IMR-90 (cell line): ENCODE measurements at regions not wholly inside any gene's neighbourhood (a gene's known extent, or its start where the extent isn't known, plus 50 kb on each side); places are given as distances from the start of the nearest gene placed in this dataset.

Experiments
- ATAC-seq: fragments of 200-7000 bp; cut with Tn5 transposase; 2 replicates; pipeline ENCODE4 v1.9.1; 2020; ENCODE audit warnings: low read depth, mild to moderate bottlenecking, moderate library complexity
- BruUV-seq: library from RNA; stranded (reverse); fragments of 400-500 nt; replicated peaks from 2 replicates; lab custom pipeline; 2021; lab: Mats Ljungman, UMichigan
- CTCF ChIA-PET: fragments of 300-600 bp; formaldehyde crosslinking; extraction: SDS; loops from one replicate; lab custom pipeline; 2021; ENCODE audit warnings: antibody characterized with exemption; lab: Yijun Ruan, JAX
- POLR2A ChIA-PET: fragments of 300-600 bp; sonication (Branson Sonifier 250); formaldehyde crosslinking; loops from one replicate; lab custom pipeline; 2022; ENCODE audit warnings: antibody characterized with exemption; ENCODE audit not compliant: unreplicated experiment; lab: Charles Lee
- DNase-seq: peaks from one replicate; pipeline ENCODE4 v3.0.0; 2013
- H2AFZ ChIP-seq: replicated peaks from 2 replicates; pipeline ENCODE3; 2013; ENCODE audit warnings: low read length, mild to moderate bottlenecking; ENCODE audit not compliant: poor library complexity
- H2AK5ac ChIP-seq: 2 replicates; pipeline ENCODE4 v1.6.1; 2013; ENCODE audit warnings: low read depth, low read length, inconsistent platforms
- H2AK9ac ChIP-seq: replicated peaks from 2 replicates; pipeline ENCODE3; 2013; ENCODE audit warnings: mild to moderate bottlenecking, low read depth, low read length, moderate library complexity; ENCODE audit not compliant: poor library complexity
- H2BK120ac ChIP-seq: 2 replicates; pipeline ENCODE4 v1.6.1; 2013; ENCODE audit warnings: low read depth, low read length, inconsistent platforms
- H2BK15ac ChIP-seq: 3 replicates; pipeline ENCODE4 v1.6.1; 2013; ENCODE audit warnings: low read depth, low read length, inconsistent platforms
- H2BK20ac ChIP-seq: 2 replicates; pipeline ENCODE4 v1.6.1; 2013; ENCODE audit warnings: low read depth, mild to moderate bottlenecking, inconsistent platforms, low read length, moderate library complexity
- H2BK5ac ChIP-seq: 2 replicates; pipeline ENCODE4 v1.6.1; 2013; ENCODE audit warnings: mild to moderate bottlenecking, low read depth, low read length, inconsistent platforms; ENCODE audit not compliant: poor library complexity, severe bottlenecking
- H3K14ac ChIP-seq: replicated peaks from 2 replicates; pipeline ENCODE4 v1.6.1; 2013; ENCODE audit warnings: low read depth, low read length, inconsistent platforms
- H3K18ac ChIP-seq: 2 replicates; pipeline ENCODE4 v1.6.1; 2013; ENCODE audit warnings: low read depth, low read length, control low read depth
- H3K23ac ChIP-seq: 2 replicates; pipeline ENCODE4 v1.6.1; 2013; ENCODE audit warnings: low read depth, low read length, inconsistent platforms
- H3K27ac ChIP-seq: 2 replicates; pipeline ENCODE4 v1.5.1; 2013; ENCODE audit warnings: mild to moderate bottlenecking, control low read depth, low read length; ENCODE audit not compliant: insufficient read depth
- H3K27me3 ChIP-seq: 2 replicates; pipeline ENCODE4 v1.6.1; 2013; ENCODE audit warnings: low read length; ENCODE audit not compliant: control insufficient read depth, insufficient read depth
- H3K36me3 ChIP-seq: 2 replicates; pipeline ENCODE4 v1.6.1; 2013; ENCODE audit warnings: low read length, mixed read lengths; ENCODE audit not compliant: control insufficient read depth, insufficient read depth
- H3K4ac ChIP-seq: 2 replicates; pipeline ENCODE4 v1.6.1; 2013; ENCODE audit warnings: low read depth, low read length, inconsistent platforms
- H3K4me1 ChIP-seq: 2 replicates; pipeline ENCODE4 v1.6.1; 2013; ENCODE audit warnings: low read length, mixed read lengths; ENCODE audit not compliant: control insufficient read depth, insufficient read depth
- H3K4me2 ChIP-seq: 2 replicates; pipeline ENCODE4 v1.6.1; 2013; ENCODE audit warnings: low read depth, mild to moderate bottlenecking, control low read depth, low read length, moderate library complexity
- H3K4me3 ChIP-seq: 2 replicates; pipeline ENCODE4 v1.5.1; 2013; ENCODE audit warnings: low read depth, mild to moderate bottlenecking, control low read depth, low read length, moderate library complexity; ENCODE audit not compliant: insufficient read depth
- H3K56ac ChIP-seq: 2 replicates; pipeline ENCODE4 v1.6.1; 2013; ENCODE audit warnings: low read length, inconsistent platforms; ENCODE audit not compliant: insufficient read depth; ENCODE audit errors: extremely low read depth
- H3K79me1 ChIP-seq, 2 experiments: 2 replicates each; pipeline ENCODE4 v1.6.1; 2013; ENCODE audit warnings: low read length in 2 of 2, inconsistent platforms in 1 of 2, low read depth in 1 of 2
- H3K9ac ChIP-seq: 2 replicates; pipeline ENCODE4 v1.6.1; 2013; ENCODE audit warnings: low read depth, low read length, control low read depth
- H3K9me1 ChIP-seq: 2 replicates; pipeline ENCODE4 v1.6.1; 2013; ENCODE audit warnings: low read length, inconsistent platforms; ENCODE audit not compliant: insufficient read depth
- H3K9me3 ChIP-seq: 2 replicates; pipeline ENCODE4 v1.6.1; 2013; ENCODE audit warnings: low read length; ENCODE audit not compliant: control insufficient read depth, insufficient read depth
- H4K20me1 ChIP-seq: 2 replicates; pipeline ENCODE4 v1.6.1; 2013; ENCODE audit warnings: low read length, inconsistent platforms; ENCODE audit not compliant: insufficient read depth
- H4K5ac ChIP-seq: 2 replicates; pipeline ENCODE4 v1.6.1; 2013; ENCODE audit warnings: mild to moderate bottlenecking, low read depth, low read length, control low read depth
- H4K8ac ChIP-seq, 2 experiments: 2 replicates each; pipeline ENCODE4 v1.6.1; 2013; ENCODE audit warnings: low read depth in 2 of 2, low read length in 2 of 2, control low read depth in 1 of 2, inconsistent platforms in 1 of 2
- H4K91ac ChIP-seq: 2 replicates; pipeline ENCODE4 v1.6.1; 2013; ENCODE audit warnings: low read depth, low read length, inconsistent platforms; ENCODE audit not compliant: insufficient read depth
- WGBS, 2 experiments: methylation state at CpG; one replicate each; pipeline versions ENCODE4 v1.1.5 to v1.1.7; 2013; ENCODE audit warnings: missing lambda C conversion rate in 2 of 2; ENCODE audit not compliant: insufficient read length in 1 of 2; ENCODE audit errors: extremely low coverage in 2 of 2; 5-methylcytosine and 5-hydroxymethylcytosine counted together
- dilution Hi-C: fragments of 300-500 bp; cut with HindIII; formaldehyde crosslinking; loops from one replicate; pipeline ENCODE4 v1.14.3; 2018; ENCODE audit warnings: low sequenced_read_pairs; ENCODE audit not compliant: unreplicated experiment
- in situ Hi-C: fragments of 300-500 bp; cut with MboI; formaldehyde crosslinking; loops from 3 replicates; pipeline ENCODE4 v1.14.3; 2019; ENCODE audit warnings: low sequenced_read_pairs, inconsistent platforms, mixed read lengths
- intact Hi-C: fragments of 100-400 bp; cut with micrococcal nuclease; formaldehyde crosslinking; loops from 2 replicates; pipeline ENCODE4 v1.10.0; 2022
- TF ChIP-seq, protein P1 (sequence below): fragments of 150-350 bp; IDR thresholded peaks from 2 replicates; pipeline ENCODE4 v1.6.1; 2017; ENCODE audit warnings: mild to moderate bottlenecking, antibody characterized with exemption, low read length, low read depth

DNA sequence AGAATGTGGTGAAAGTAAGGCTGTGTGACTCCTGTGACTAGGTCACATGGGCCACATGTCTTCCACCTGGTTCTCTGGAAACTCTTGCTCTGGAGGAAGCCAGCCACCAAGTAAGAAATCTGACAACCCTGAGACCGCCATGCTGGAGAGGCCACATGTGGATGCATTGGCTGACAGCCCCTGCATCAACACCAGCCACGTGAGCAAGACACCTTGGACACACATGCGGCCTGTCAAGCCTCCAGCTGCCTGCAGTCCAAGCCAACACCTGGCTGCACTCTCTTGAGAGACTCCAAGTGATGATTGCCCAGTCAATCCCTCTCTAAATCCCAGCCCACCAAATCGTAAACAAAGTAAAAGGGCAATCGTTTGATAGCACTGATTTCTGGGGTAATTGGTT is 112.6 kb downstream of the FOXL1 start:
- Histone ChIP-seq H3K4me1 (no peaks in the 10 kb centered on the region), H2BK15ac (peak overlapping the region; percentile 63; the same call in 1 of the 3 replicates), H3K9me1 (no peaks in the 10 kb centered on the region), H3K4ac (no peak overlapping the region), H3K36me3 (no peaks in the 10 kb centered on the region), H3K9me3 (no peaks in the 10 kb centered on the region), H2AK5ac (no peak overlapping the region), H3K18ac (no peak overlapping the region), H4K91ac (no peak overlapping the region), H3K14ac (no peak overlapping the region), H4K8ac (no peak overlapping the region), H3K27ac (no peak overlapping the region), H4K20me1 (no peaks in the 10 kb centered on the region), H2AFZ (peak overlapping the region; percentile 32), H3K79me1 (no peaks in the 10 kb centered on the region), H2AK9ac (peak overlapping the region; percentile 62), H3K9ac (no peak overlapping the region), H4K5ac (no peak overlapping the region), H2BK5ac (no peak overlapping the region), H2BK120ac (no peak overlapping the region), H3K23ac (no peak overlapping the region), H3K56ac (no peak overlapping the region; the same call in 1 of the 2 replicates), H2BK20ac (no peak overlapping the region), H3K4me3 (no peak overlapping the region), H3K27me3 (peaks cover 17% of the 10 kb centered on the region), H3K4me2 (no peak overlapping the region)
- TF ChIP-seq, protein P1, sequence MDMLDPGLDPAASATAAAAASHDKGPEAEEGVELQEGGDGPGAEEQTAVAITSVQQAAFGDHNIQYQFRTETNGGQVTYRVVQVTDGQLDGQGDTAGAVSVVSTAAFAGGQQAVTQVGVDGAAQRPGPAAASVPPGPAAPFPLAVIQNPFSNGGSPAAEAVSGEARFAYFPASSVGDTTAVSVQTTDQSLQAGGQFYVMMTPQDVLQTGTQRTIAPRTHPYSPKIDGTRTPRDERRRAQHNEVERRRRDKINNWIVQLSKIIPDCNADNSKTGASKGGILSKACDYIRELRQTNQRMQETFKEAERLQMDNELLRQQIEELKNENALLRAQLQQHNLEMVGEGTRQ, result no peak
- DNase-seq, result no peak
- CTCF ChIA-PET, result no interaction called here
- POLR2A ChIA-PET, result no interaction called here
- ATAC-seq, result no peak
- in situ Hi-C loops (no loop called here), dilution Hi-C loops (no loop called here), intact Hi-C loops (no loop called here)
- no CpG with 5 or more reads among the region's 5 CpGs for WGBS, 2 experiments
- no TSS peak for BruUV-seq
